Thyroid gland (tissue), 4 donors: ENCODE measurements at regions not wholly inside any gene's neighbourhood (a gene's known extent, or its start where the extent isn't known, plus 50 kb on each side); places are given as distances from the start of the nearest gene placed in this dataset.

Experiments
- POLR2A ChIP-seq, 2 donors: fragments of 450-650 bp; IDR thresholded peaks; one replicate each; pipeline ENCODE4 v1.6.1; 2017; ENCODE audit warnings: antibody characterized with exemption in 2 of 2, mild to moderate bottlenecking in 2 of 2, moderate library complexity in 1 of 2
- TF ChIP-seq, protein P1 (sequence below), 6 experiments: fragments of 200-600 bp in 3 of 6; fragments of 450-650 bp in 3 of 6; sonication (generic) in 3 of 6; IDR thresholded peaks; one replicate each; pipeline ENCODE4 v1.5.1; 2016 to 2019; ENCODE audit warnings: antibody characterized with exemption in 6 of 6, mild to moderate bottlenecking in 2 of 6, inconsistent platforms in 1 of 6, moderate library complexity in 1 of 6

DNA sequence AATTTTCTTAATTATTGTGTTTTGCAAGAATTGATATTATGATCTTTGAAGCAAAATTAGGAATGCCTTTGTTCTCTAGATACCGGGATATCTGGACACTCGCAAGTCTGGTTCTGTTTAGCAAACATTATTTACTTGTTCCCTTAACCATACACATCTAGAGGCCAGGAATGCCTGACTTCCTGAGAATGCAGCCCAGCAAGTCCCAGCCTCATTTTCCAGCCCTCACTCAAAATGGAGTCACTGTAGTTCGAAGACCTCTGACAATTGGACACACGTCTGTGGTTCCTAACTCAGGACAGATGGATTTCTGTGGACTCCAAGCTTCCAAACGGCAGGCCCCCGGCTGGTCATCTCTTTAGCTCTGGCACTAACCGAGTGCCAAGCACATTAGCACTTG, 355.4 kb upstream of the RBFOX1 start:
- TF ChIP-seq, protein P1, sequence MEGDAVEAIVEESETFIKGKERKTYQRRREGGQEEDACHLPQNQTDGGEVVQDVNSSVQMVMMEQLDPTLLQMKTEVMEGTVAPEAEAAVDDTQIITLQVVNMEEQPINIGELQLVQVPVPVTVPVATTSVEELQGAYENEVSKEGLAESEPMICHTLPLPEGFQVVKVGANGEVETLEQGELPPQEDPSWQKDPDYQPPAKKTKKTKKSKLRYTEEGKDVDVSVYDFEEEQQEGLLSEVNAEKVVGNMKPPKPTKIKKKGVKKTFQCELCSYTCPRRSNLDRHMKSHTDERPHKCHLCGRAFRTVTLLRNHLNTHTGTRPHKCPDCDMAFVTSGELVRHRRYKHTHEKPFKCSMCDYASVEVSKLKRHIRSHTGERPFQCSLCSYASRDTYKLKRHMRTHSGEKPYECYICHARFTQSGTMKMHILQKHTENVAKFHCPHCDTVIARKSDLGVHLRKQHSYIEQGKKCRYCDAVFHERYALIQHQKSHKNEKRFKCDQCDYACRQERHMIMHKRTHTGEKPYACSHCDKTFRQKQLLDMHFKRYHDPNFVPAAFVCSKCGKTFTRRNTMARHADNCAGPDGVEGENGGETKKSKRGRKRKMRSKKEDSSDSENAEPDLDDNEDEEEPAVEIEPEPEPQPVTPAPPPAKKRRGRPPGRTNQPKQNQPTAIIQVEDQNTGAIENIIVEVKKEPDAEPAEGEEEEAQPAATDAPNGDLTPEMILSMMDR (IDR thresholded peaks at IDR 0.05): no peak
- no peak for TF ChIP-seq POLR2A (IDR thresholded peaks at IDR 0.05)
